ENCODE measurements at regions not wholly inside any gene's neighbourhood (a gene's known extent, or its start where the extent isn't known, plus 50 kb on each side); places are given as distances from the start of the nearest gene placed in this dataset.
A peak's percentile ranks its signal among the peaks of the same experiment; 100 is the strongest.

GRCh38 chr14:51534610-51535011 is 117.1 kb upstream of the FRMD6 start (continued):
- TF ChIP-seq, protein P1, sequence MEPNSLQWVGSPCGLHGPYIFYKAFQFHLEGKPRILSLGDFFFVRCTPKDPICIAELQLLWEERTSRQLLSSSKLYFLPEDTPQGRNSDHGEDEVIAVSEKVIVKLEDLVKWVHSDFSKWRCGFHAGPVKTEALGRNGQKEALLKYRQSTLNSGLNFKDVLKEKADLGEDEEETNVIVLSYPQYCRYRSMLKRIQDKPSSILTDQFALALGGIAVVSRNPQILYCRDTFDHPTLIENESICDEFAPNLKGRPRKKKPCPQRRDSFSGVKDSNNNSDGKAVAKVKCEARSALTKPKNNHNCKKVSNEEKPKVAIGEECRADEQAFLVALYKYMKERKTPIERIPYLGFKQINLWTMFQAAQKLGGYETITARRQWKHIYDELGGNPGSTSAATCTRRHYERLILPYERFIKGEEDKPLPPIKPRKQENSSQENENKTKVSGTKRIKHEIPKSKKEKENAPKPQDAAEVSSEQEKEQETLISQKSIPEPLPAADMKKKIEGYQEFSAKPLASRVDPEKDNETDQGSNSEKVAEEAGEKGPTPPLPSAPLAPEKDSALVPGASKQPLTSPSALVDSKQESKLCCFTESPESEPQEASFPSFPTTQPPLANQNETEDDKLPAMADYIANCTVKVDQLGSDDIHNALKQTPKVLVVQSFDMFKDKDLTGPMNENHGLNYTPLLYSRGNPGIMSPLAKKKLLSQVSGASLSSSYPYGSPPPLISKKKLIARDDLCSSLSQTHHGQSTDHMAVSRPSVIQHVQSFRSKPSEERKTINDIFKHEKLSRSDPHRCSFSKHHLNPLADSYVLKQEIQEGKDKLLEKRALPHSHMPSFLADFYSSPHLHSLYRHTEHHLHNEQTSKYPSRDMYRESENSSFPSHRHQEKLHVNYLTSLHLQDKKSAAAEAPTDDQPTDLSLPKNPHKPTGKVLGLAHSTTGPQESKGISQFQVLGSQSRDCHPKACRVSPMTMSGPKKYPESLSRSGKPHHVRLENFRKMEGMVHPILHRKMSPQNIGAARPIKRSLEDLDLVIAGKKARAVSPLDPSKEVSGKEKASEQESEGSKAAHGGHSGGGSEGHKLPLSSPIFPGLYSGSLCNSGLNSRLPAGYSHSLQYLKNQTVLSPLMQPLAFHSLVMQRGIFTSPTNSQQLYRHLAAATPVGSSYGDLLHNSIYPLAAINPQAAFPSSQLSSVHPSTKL (CRISPR knock-in tag; IDR thresholded peaks at IDR 0.05): peak; percentile 96
- TF ChIP-seq STAG1 (CRISPR knock-in tag; IDR thresholded peaks at IDR 0.05): no peak; the same call in 1 of the 2 replicates
- peak; percentile 56; the same call in 1 of the 2 replicates for TF ChIP-seq ZNF317 (CRISPR knock-in tag; IDR thresholded peaks at IDR 0.05)
- TF ChIP-seq, protein P2, sequence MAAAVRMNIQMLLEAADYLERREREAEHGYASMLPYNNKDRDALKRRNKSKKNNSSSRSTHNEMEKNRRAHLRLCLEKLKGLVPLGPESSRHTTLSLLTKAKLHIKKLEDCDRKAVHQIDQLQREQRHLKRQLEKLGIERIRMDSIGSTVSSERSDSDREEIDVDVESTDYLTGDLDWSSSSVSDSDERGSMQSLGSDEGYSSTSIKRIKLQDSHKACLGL (CRISPR knock-in tag; IDR thresholded peaks at IDR 0.05): no peak
- no peak for TF ChIP-seq ZNF782 (CRISPR knock-in tag; IDR thresholded peaks at IDR 0.05; ENCODE audit: borderline replicate concordance)
- no peak for TF ChIP-seq TOPORS (CRISPR knock-in tag; IDR thresholded peaks at IDR 0.05)
- TF ChIP-seq SIX4 (CRISPR knock-in tag; IDR thresholded peaks at IDR 0.05): 0 out of 2 replicates have a peak, but pooled peaks have one; percentile 12
- TF ChIP-seq, protein P3, sequence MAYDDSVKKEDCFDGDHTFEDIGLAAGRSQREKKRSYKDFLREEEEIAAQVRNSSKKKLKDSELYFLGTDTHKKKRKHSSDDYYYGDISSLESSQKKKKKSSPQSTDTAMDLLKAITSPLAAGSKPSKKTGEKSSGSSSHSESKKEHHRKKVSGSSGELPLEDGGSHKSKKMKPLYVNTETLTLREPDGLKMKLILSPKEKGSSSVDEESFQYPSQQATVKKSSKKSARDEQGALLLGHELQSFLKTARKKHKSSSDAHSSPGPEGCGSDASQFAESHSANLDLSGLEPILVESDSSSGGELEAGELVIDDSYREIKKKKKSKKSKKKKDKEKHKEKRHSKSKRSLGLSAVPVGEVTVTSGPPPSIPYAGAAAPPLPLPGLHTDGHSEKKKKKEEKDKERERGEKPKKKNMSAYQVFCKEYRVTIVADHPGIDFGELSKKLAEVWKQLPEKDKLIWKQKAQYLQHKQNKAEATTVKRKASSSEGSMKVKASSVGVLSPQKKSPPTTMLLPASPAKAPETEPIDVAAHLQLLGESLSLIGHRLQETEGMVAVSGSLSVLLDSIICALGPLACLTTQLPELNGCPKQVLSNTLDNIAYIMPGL (CRISPR knock-in tag; IDR thresholded peaks at IDR 0.05; ENCODE audit: borderline replicate concordance in 1 of 2, low read depth in 1 of 2): no peak
- no peak; the same call in 1 of the 2 replicates for TF ChIP-seq YEATS4 (CRISPR knock-in tag; IDR thresholded peaks at IDR 0.05; ENCODE audit: borderline replicate concordance)
- TF ChIP-seq NPAS2 (CRISPR knock-in tag; IDR thresholded peaks at IDR 0.05; ENCODE audit: borderline replicate concordance): no peak
- TF ChIP-seq, protein P4, sequence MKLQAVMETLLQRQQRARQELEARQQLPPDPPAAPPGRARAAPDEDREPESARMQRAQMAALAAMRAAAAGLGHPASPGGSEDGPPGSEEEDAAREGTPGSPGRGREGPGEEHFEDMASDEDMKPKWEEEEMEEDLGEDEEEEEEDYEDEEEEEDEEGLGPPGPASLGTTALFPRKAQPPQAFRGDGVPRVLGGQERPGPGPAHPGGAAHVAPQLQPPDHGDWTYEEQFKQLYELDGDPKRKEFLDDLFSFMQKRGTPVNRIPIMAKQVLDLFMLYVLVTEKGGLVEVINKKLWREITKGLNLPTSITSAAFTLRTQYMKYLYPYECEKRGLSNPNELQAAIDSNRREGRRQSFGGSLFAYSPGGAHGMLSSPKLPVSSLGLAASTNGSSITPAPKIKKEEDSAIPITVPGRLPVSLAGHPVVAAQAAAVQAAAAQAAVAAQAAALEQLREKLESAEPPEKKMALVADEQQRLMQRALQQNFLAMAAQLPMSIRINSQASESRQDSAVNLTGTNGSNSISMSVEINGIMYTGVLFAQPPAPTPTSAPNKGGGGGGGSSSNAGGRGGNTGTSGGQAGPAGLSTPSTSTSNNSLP (IDR thresholded peaks at IDR 0.05; ENCODE audit: low read depth, low read length): peak; percentile 77
- TF ChIP-seq ZNF674 (CRISPR knock-in tag; IDR thresholded peaks at IDR 0.05; ENCODE audit: low read depth): no peak
- TF ChIP-seq ZNF747 (CRISPR knock-in tag; IDR thresholded peaks at IDR 0.05; ENCODE audit: borderline replicate concordance): peak; percentile 30; the same call in 1 of the 2 replicates
- TF ChIP-seq ZNF672 (CRISPR knock-in tag; IDR thresholded peaks at IDR 0.05): no peak
- no peak for TF ChIP-seq MTF2 (CRISPR knock-in tag; IDR thresholded peaks at IDR 0.05; ENCODE audit: borderline replicate concordance)

Measured in HepG2 (cell line).